ENCODE measurements at regions not wholly inside any gene's neighbourhood (a gene's known extent, or its start where the extent isn't known, plus 50 kb on each side); places are given as distances from the start of the nearest gene placed in this dataset.

DNA sequence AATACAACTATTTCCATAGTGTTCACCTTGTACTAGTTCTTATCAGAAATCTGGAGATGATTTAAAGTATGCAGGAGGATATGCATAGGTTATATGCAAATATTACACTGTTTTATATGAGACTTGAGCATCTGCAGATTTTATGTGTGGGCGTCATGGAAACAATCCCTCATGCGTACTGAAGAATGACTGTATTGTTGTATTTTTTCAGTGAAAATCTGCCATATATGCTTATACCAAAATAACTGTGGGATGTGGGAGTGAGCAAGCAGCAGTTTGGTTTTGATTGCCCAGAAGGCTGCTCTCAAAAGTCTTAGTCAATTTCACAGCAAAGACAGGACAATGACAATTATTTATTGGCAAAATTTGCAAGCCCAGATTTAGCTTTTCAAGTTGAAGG lies 238.8 kb upstream of the PCDH20 start:
- TF ChIP-seq, protein P1, sequence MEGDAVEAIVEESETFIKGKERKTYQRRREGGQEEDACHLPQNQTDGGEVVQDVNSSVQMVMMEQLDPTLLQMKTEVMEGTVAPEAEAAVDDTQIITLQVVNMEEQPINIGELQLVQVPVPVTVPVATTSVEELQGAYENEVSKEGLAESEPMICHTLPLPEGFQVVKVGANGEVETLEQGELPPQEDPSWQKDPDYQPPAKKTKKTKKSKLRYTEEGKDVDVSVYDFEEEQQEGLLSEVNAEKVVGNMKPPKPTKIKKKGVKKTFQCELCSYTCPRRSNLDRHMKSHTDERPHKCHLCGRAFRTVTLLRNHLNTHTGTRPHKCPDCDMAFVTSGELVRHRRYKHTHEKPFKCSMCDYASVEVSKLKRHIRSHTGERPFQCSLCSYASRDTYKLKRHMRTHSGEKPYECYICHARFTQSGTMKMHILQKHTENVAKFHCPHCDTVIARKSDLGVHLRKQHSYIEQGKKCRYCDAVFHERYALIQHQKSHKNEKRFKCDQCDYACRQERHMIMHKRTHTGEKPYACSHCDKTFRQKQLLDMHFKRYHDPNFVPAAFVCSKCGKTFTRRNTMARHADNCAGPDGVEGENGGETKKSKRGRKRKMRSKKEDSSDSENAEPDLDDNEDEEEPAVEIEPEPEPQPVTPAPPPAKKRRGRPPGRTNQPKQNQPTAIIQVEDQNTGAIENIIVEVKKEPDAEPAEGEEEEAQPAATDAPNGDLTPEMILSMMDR (IDR thresholded peaks at IDR 0.05; ENCODE audit: poor library complexity) = no peak
- TF ChIP-seq EZH2 (IDR thresholded peaks at IDR 0.05; ENCODE audit: borderline replicate concordance) (no peak), EZH2phosphoT487 (IDR thresholded peaks at IDR 0.05; ENCODE audit: low read depth, severe bottlenecking, unreplicated experiment) (no peak)

Data from hepatocyte (in vitro differentiated cells).